ENCODE measurements at regions not wholly inside any gene's neighbourhood (a gene's known extent, or its start where the extent isn't known, plus 50 kb on each side); places are given as distances from the start of the nearest gene placed in this dataset.

DNA sequence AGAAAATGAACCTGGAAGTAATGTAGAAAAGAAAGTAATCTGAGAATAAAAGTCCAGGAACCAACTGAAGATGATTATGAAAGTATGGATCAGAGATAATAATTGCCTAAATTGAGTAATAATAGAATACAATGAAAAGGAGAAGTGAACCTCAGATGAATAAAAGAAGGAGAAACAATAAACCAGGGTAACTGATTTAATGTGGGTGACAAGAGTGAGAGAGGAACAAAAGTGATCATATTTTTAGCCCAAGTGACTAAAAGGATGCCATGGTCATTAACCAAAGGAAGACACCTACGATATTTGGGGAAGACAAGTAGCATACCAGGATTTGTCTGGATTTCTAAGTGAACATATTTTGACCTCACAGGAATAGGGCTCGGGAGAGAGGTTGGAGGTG is 600.6 kb downstream of the RNF144A start:
- TF ChIP-seq CTCF (IDR thresholded peaks at IDR 0.05) (no peak), EZH2 (IDR thresholded peaks at IDR 0.05) (no peak), EZH2phosphoT487 (IDR thresholded peaks at IDR 0.05) (no peak)
